GM20000 (cell line): ENCODE measurements at regions not wholly inside any gene's neighbourhood (a gene's known extent, or its start where the extent isn't known, plus 50 kb on each side); places are given as distances from the start of the nearest gene placed in this dataset.

ENCODE experiments used
- DNase-seq: peaks from one replicate; pipeline ENCODE4 v3.0.0; 2012; ENCODE audit warnings: low spot score
- CTCF ChIP-seq: IDR thresholded peaks from 2 replicates; pipeline ENCODE4 v1.5.1; 2012; ENCODE audit warnings: mild to moderate bottlenecking, control low read depth; ENCODE audit errors: extremely low read depth, missing control alignments

GRCh38 chr20:11549172-11550103 is 368.3 kb upstream of the BTBD3 start:
- no peak for TF ChIP-seq CTCF
- DNase-seq, result no peak

- no peak for TF ChIP-seq CTCF
- DNase-seq, result no peak
Measured at GRCh38 chr20:11550657-11551338, 366.9 kb upstream of the BTBD3 start.

GRCh38 chr20:11551479-11551878 is 366.2 kb upstream of the BTBD3 start:
- TF ChIP-seq CTCF, result no peak
- no peak for DNase-seq

- DNase-seq, result no peak
- TF ChIP-seq CTCF, result no peak
Measured at GRCh38 chr20:11553603-11554002, 364.1 kb upstream of the BTBD3 start.

GRCh38 chr20:11555510-11555909 is 362.2 kb upstream of the BTBD3 start:
- no peak for TF ChIP-seq CTCF
- DNase-seq, result no peak

GRCh38 chr20:11556410-11556809 is 361.3 kb upstream of the BTBD3 start:
- DNase-seq, result no peak

More at GRCh38 chr20:11556410-11556809, 361.3 kb upstream of the BTBD3 start:
- no peak for TF ChIP-seq CTCF
